NCI-H187 treated with DMSO at 0.1 percent for 48 hours (cell line): ENCODE measurements at regions not wholly inside any gene's neighbourhood (a gene's known extent, or its start where the extent isn't known, plus 50 kb on each side); places are given as distances from the start of the nearest gene placed in this dataset.

Experiments
- DNase-seq: peaks from one replicate; lab custom pipeline; 2025; lab: John Stamatoyannopoulos, UW

DNA sequence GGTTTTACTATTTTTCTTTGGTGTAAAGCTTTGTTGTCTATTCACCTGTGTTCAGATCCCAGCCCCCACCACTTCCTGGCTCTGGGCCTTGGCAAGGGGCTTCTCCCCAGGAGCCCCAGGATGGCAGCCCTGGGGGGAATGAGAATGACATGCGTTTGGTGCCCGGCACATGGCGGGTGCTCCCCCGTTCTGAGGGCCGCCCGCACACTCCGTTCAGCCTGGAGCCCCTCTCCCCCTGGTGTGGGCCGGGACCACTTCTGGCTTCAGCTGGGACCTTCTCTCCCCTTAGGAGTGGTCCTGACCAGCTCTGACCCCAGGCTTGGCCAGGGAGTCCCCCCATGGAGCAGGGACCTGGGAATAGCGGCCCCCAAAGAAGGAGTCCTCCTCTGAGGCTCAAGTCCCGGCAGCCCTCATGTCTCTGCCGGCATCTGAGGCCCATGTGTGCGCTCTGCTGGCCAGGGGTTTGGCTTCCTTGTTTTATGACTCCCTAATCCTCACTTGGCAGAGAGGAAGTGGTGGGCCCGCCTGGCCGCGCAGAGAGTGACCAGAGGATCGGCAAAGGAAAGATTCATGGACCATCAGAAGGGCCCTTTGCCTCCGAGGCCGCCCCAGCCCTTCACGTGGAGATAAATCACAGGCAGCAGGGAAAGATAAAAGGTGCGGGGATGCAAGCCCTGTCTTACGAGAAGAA, 57.0 kb upstream of the LMX1B start:
- DNase-seq, result no peak

DNA sequence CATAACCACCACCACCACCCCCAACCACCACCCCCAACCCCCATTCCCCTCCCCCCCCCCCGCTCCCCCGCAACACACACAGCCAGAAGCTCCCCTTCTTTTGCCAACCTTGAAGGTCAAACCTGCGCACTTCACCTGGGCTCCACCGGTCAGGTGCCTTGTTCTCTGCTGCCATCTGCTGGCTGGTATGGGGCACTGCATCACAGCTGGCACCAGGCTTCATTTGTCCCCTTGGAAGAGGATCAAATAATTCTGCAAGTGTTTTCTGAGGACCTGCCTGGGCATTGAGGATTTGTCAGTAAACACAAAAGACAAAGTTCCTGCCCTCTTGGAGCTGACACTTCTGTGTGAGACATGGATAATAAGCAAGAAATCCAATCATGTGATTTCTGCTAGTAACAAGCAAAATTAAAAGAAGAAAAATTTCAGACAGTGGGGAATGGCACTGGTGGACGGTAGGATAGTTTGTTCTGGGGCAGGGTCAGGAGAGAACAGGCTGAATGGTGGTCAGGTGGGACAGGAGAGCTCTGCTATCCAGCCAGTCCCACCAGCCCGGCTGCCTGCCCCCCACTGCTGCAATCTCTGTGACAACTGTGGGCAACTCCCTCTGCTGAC, 55.6 kb upstream of the LMX1B start:
- peak; percentile 5 for DNase-seq

DNA sequence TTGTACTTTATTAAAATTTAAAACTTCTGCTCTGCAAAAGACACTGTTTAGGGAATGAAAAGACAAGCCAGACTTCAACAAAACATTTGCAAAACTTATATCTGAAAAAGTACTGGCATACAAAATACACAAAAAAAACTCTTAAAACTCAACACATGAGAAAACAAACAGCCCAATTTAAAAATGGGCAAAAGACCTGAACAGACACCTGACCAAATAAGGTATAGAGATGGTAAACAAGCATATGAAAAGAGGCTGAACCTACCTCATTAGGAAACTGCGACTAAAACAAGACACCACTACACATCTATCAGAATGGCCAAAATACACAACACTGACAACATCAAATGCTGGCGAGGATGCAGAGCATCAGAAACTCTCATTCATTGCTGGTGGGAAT, 54.4 kb upstream of the LMX1B start:
- DNase-seq, result no peak

DNA sequence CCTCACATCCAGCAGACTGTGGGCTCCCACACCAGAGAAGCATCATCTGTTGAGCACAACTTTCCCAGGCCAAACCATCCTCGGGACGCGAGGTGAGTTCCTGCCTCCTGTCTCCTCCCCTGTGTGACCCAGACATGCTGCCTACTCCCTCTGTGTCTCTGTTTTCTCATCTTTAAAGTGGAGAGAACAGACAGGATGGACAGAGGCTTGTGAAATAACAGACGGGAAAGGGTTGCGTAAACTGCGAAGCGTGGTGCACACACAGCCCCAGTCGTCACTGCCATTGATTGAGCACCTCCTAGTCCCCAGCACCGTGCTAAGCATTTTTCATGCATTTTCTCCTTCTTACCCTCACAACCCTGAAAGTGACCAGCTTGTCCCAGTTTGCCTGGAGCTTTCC, 52.1 kb upstream of the LMX1B start:
- no peak for DNase-seq

DNA sequence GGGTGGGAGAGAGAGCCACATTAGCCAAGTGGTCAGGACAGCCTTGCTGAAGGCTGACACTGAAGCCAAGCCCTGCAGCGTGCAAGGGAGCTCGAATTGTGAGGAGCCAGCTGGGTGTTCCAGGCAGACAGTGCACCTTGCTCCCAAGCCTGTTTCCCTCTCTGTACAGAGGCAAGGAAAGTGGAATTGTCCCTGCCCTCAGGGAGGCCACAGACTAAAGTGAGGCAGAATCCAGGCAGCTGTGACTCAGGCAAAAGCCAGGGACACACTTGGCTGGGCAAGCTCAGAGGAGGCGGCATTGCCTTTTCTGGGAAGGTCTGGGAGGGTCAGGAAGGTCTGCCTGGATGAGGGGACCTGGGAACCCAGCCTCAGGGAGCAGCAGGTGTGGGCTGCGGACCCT, 50.2 kb upstream of the LMX1B start:
- DNase-seq, result no peak
